ENCODE measurements at regions not wholly inside any gene's neighbourhood (a gene's known extent, or its start where the extent isn't known, plus 50 kb on each side); places are given as distances from the start of the nearest gene placed in this dataset.

- no peak for DNase-seq
- Histone ChIP-seq H3K27me3 (ENCODE audit: control insufficient read depth, insufficient read depth, low read length) (no peaks in the 10 kb centered on the region), H3K36me3 (replicated peaks; ENCODE audit: control insufficient read depth, insufficient read depth, low read length) (no peaks in the 10 kb centered on the region), H3K4me3 (ENCODE audit: insufficient read depth, low read depth, low read length) (no peak overlapping the region)
These were observed 65.4 kb upstream of the BZW1 start for GRCh38 chr2:200746301-200746700.

- no peaks in the 10 kb centered on the region for H3K27me3 ChIP-seq (ENCODE audit: control insufficient read depth, insufficient read depth, low read length)
- no peak overlapping the region for H3K4me3 ChIP-seq (ENCODE audit: insufficient read depth, low read depth, low read length)
- no peaks in the 10 kb centered on the region for H3K36me3 ChIP-seq (replicated peaks; ENCODE audit: control insufficient read depth, insufficient read depth, low read length)
- no peak for DNase-seq
These were observed 63.8 kb upstream of the BZW1 start for GRCh38 chr2:200747668-200748618.

DNA sequence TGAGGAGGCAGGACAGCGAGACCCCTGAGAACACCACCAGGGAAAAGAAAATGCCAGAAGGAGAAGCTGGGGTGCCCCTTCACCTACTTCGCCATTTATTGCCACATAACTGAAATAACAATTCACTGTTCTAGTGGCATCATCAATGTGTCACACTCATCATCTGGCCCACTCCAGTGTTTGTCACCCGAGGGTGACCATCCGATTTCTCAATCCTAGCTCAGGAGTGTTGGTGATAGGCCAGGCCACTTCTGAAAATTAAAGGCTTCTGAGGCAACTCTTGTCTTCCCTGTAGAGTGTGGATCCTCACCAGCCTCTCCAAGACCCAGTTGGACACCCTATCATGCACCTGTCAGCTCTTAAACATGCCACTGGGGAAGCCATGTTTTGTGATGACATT, 62.9 kb upstream of the BZW1 start:
- Histone ChIP-seq H3K4me3 (ENCODE audit: insufficient read depth, low read depth, low read length) (no peak overlapping the region), H3K27me3 (ENCODE audit: control insufficient read depth, insufficient read depth, low read length) (no peaks in the 10 kb centered on the region), H3K36me3 (replicated peaks; ENCODE audit: control insufficient read depth, insufficient read depth, low read length) (no peaks in the 10 kb centered on the region)
- no peak for DNase-seq

DNA sequence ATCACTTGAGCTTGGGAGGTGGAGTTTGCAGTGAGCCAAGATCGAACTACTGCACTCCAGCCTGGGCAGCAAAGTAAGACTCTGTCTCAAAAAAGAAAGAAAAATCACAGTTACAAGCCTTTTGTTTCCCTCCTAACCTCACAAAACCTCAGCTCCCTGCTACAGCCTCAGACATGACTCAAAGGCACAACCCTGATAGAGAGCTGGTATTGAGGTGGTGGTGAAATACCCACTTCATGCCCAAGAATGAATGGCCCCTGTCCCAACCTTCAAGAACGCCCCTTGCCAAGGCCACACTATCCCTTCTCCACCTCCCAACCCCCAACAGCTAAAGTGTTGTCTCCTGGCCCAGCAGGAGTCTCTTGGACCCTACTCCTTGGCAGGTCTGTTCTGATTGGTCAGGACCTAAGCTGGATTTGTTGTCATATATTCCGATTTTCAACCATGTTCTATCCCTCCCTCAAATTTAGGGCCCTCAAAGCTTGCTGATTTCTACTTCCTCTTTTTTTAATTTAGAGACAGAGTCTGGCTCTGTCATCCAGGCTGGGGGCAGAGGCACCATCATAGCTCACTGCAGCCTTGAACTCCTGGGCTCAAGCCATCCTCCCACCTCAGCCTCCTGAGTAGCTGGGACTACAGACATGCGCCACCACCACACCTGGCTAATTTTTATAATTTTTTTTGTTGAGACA, 61.9 kb upstream of the BZW1 start:
- no peaks in the 10 kb centered on the region for H3K36me3 ChIP-seq (replicated peaks; ENCODE audit: control insufficient read depth, insufficient read depth, low read length)
- DNase-seq = no peak
- no peaks in the 10 kb centered on the region for H3K27me3 ChIP-seq (ENCODE audit: control insufficient read depth, insufficient read depth, low read length)
- H3K4me3 ChIP-seq (ENCODE audit: insufficient read depth, low read depth, low read length) = no peak overlapping the region

DNA sequence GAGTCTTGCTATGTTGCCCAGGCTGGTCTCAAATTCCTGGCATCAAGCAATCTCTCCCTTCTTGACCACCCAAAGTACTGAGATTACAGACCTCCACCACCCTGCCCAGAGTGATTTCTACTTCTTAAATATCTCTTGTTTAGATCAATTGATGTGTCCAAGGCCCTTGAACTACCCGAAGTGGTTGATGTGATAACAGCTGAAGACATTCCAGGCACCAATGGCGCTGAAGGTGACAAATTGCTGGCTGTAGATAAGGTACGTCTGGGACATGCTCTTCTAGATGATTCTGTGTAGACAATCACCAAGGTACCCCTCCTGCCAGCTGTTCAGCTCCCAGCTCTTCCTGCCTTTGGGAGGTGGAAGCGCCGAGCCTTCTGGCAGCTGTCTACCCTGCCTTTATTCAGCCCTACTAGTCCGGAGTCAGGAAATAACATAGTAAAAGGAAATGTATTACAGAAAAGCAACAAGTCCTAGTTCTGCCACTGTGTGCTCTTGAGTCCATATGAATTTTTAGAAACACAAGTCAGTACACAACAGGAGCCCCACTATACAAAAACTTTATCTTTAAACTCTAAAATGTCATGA, 61.3 kb upstream of the BZW1 start:
- no peaks in the 10 kb centered on the region for H3K27me3 ChIP-seq (ENCODE audit: control insufficient read depth, insufficient read depth, low read length)
- no peaks in the 10 kb centered on the region for H3K36me3 ChIP-seq (replicated peaks; ENCODE audit: control insufficient read depth, insufficient read depth, low read length)
- DNase-seq = no peak
- H3K4me3 ChIP-seq (ENCODE audit: insufficient read depth, low read depth, low read length) = no peak overlapping the region

DNA sequence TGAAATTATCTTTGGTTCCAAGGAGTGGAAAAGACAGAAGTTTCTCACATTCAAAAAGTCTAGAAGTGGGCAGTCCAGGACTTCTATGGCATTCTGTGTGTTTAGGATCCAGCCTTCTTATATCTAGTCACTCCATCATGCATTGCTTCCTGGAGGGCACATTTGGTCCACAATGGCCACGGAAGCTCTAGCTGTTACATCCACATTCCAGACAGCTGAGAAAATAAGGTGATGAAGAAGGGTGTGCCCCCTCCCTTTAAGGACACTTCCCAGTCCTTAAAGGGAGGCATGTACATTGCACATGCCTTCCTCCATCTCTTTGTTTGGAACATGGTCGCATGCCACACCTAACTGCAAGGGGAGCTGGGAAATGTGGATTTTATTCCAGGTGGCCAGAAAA, 59.9 kb upstream of the BZW1 start:
- Histone ChIP-seq H3K36me3 (replicated peaks; ENCODE audit: control insufficient read depth, insufficient read depth, low read length) (no peaks in the 10 kb centered on the region), H3K27me3 (ENCODE audit: control insufficient read depth, insufficient read depth, low read length) (no peaks in the 10 kb centered on the region), H3K4me3 (ENCODE audit: insufficient read depth, low read depth, low read length) (no peak overlapping the region)
- DNase-seq = no peak

GRCh38 chr2:200752332-200752731, 59.4 kb upstream of the BZW1 start:
- no peak for DNase-seq
- Histone ChIP-seq H3K4me3 (ENCODE audit: insufficient read depth, low read depth, low read length) (no peak overlapping the region), H3K36me3 (replicated peaks; ENCODE audit: control insufficient read depth, insufficient read depth, low read length) (no peaks in the 10 kb centered on the region)

GRCh38 chr2:200752835-200753234, 58.9 kb upstream of the BZW1 start:
- Histone ChIP-seq H3K36me3 (replicated peaks; ENCODE audit: control insufficient read depth, insufficient read depth, low read length) (no peaks in the 10 kb centered on the region), H3K4me3 (ENCODE audit: insufficient read depth, low read depth, low read length) (no peak overlapping the region), H3K27me3 (ENCODE audit: control insufficient read depth, insufficient read depth, low read length) (no peaks in the 10 kb centered on the region)
- DNase-seq = no peak

More at GRCh38 chr2:200752332-200752731, 59.4 kb upstream of the BZW1 start:
- no peaks in the 10 kb centered on the region for H3K27me3 ChIP-seq (ENCODE audit: control insufficient read depth, insufficient read depth, low read length)

- Histone ChIP-seq H3K4me3 (ENCODE audit: insufficient read depth, low read depth, low read length) (no peak overlapping the region), H3K27me3 (ENCODE audit: control insufficient read depth, insufficient read depth, low read length) (no peaks in the 10 kb centered on the region), H3K36me3 (replicated peaks; ENCODE audit: control insufficient read depth, insufficient read depth, low read length) (no peaks in the 10 kb centered on the region)
- DNase-seq = no peak
These were observed 54.9 kb upstream of the BZW1 start for GRCh38 chr2:200756618-200757321.

DNA sequence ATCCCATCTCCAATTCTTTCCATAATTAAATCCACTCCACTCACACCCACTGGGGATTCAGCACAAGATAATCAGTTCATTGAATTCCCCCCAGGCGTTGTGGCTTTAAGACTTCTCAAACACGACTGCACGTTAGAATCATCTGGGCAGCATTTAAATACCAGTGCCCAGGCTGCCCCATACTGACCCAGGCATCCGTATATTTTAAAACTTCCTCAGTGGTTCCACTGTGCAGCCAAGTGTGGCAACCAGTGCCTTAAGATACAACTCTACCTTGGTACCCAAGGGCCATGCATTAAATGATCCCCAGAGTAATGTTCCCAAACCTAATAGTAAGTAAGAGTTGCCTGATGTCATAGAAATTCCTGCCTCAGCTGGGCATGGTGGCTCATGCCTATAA, 54.3 kb upstream of the BZW1 start:
- H3K4me3 ChIP-seq (ENCODE audit: insufficient read depth, low read depth, low read length) = no peak overlapping the region
- H3K36me3 ChIP-seq (replicated peaks; ENCODE audit: control insufficient read depth, insufficient read depth, low read length) = no peaks in the 10 kb centered on the region
- no peak for DNase-seq
- no peaks in the 10 kb centered on the region for H3K27me3 ChIP-seq (ENCODE audit: control insufficient read depth, insufficient read depth, low read length)

- Histone ChIP-seq H3K27me3 (ENCODE audit: control insufficient read depth, insufficient read depth, low read length) (no peaks in the 10 kb centered on the region), H3K36me3 (replicated peaks; ENCODE audit: control insufficient read depth, insufficient read depth, low read length) (no peaks in the 10 kb centered on the region), H3K4me3 (ENCODE audit: insufficient read depth, low read depth, low read length) (no peak overlapping the region)
- no peak for DNase-seq
These were observed 53.4 kb upstream of the BZW1 start for GRCh38 chr2:200758341-200758740.

DNA sequence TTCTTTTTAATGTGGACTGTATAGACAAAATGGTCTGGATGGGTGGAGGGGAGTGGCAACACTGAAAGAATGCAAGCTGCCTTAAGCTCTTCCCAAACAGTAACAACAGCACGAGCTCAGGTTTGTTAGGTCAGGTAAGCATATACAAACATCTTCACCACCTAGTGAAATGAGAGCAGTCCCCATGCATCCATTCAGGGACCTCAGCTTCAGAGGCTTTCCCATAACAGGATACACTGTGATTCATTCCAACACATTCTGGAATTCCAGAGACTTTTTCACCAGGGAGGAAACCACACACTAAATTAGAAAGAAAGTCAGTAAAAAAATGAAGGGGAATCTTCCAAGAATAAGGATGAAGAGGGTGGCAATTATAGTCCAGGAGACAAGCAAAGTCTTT, 50.4 kb upstream of the BZW1 start:
- H3K4me3 ChIP-seq (ENCODE audit: insufficient read depth, low read depth, low read length) = no peak overlapping the region
- H3K27me3 ChIP-seq (ENCODE audit: control insufficient read depth, insufficient read depth, low read length) = no peaks in the 10 kb centered on the region
- H3K36me3 ChIP-seq (replicated peaks; ENCODE audit: control insufficient read depth, insufficient read depth, low read length) = no peaks in the 10 kb centered on the region
- no peak for DNase-seq

All from H7 (cell line).